WERI-Rb-1 (cell line): ENCODE measurements at regions not wholly inside any gene's neighbourhood (a gene's known extent, or its start where the extent isn't known, plus 50 kb on each side); places are given as distances from the start of the nearest gene placed in this dataset.
A peak's percentile ranks its signal among the peaks of the same experiment; 100 is the strongest.

Experiments
- DNase-seq: peaks from one replicate; pipeline ENCODE4 v3.0.0-alpha.2; 2020
- H3K27ac ChIP-seq: fragments of 250-450 bp; sonication (Bioruptor Pico); 2 replicates; pipeline ENCODE4 v1.5.1; 2020; ENCODE audit warnings: mild to moderate bottlenecking, moderate library complexity
- H3K27me3 ChIP-seq: fragments of 250-450 bp; sonication (Bioruptor Pico); 2 replicates; pipeline ENCODE4 v1.5.1; 2021; ENCODE audit warnings: mild to moderate bottlenecking, low read depth, moderate library complexity; ENCODE audit not compliant: insufficient read depth, severe bottlenecking
- H3K36me3 ChIP-seq: fragments of 250-450 bp; sonication (Bioruptor Pico); 2 replicates; pipeline ENCODE4 v1.5.1; 2020; ENCODE audit warnings: mild to moderate bottlenecking, moderate library complexity
- H3K4me3 ChIP-seq: 2 replicates; pipeline ENCODE4 v1.5.1; 2011; ENCODE audit warnings: low read depth, mild to moderate bottlenecking, control low read depth, low read length
- H3K9me3 ChIP-seq: fragments of 250-450 bp; sonication (Bioruptor Pico); 2 replicates; pipeline ENCODE4 v1.5.1; 2021; ENCODE audit warnings: mild to moderate bottlenecking, moderate library complexity; ENCODE audit not compliant: severe bottlenecking
- CTCF ChIP-seq: IDR thresholded peaks from 2 replicates; pipeline ENCODE4 v1.5.1; 2011; ENCODE audit warnings: low read depth, mild to moderate bottlenecking, control low read depth, inconsistent platforms, low read length

- Histone ChIP-seq H3K4me3 (no peak overlapping the region), H3K9me3 (no peaks in the 10 kb centered on the region), H3K36me3 (no peaks in the 10 kb centered on the region), H3K27me3 (no peaks in the 10 kb centered on the region), H3K27ac (no peak overlapping the region)
- no peak for TF ChIP-seq CTCF
- no peak for DNase-seq
Measured at GRCh38 chr6:51339108-51339507, 520.4 kb downstream of the TFAP2B start.

GRCh38 chr6:51339728-51340127, 521.1 kb downstream of the TFAP2B start:
- DNase-seq: peak; percentile 68
- Histone ChIP-seq H3K36me3 (no peaks in the 10 kb centered on the region), H3K27ac (no peak overlapping the region), H3K27me3 (no peaks in the 10 kb centered on the region), H3K4me3 (no peak overlapping the region), H3K9me3 (no peaks in the 10 kb centered on the region)
- TF ChIP-seq CTCF: no peak

- Histone ChIP-seq H3K9me3 (peaks cover 2% of the 10 kb centered on the region), H3K27ac (no peak overlapping the region), H3K36me3 (no peaks in the 10 kb centered on the region), H3K27me3 (no peaks in the 10 kb centered on the region), H3K4me3 (no peak overlapping the region)
- TF ChIP-seq CTCF: no peak
- no peak for DNase-seq
Measured at GRCh38 chr6:51342393-51342792, 523.7 kb downstream of the TFAP2B start.

- Histone ChIP-seq H3K4me3 (no peak overlapping the region), H3K36me3 (no peaks in the 10 kb centered on the region), H3K27ac (no peak overlapping the region), H3K9me3 (peaks cover 2% of the 10 kb centered on the region), H3K27me3 (no peaks in the 10 kb centered on the region)
- DNase-seq: no peak
- no peak for TF ChIP-seq CTCF
Measured at GRCh38 chr6:51349857-51350256, 531.2 kb downstream of the TFAP2B start.

GRCh38 chr6:51350308-51350904, 531.7 kb downstream of the TFAP2B start:
- H3K36me3 ChIP-seq: no peaks in the 10 kb centered on the region
- no peaks in the 10 kb centered on the region for H3K27me3 ChIP-seq
- H3K27ac ChIP-seq: no peak overlapping the region
- DNase-seq: no peak
- H3K4me3 ChIP-seq: no peak overlapping the region
- TF ChIP-seq CTCF: peak; percentile 20; the same call in 1 of the 2 replicates
- peaks cover 2% of the 10 kb centered on the region for H3K9me3 ChIP-seq

GRCh38 chr6:51352506-51353029, 533.9 kb downstream of the TFAP2B start:
- Histone ChIP-seq H3K27ac (no peak overlapping the region), H3K4me3 (no peak overlapping the region), H3K9me3 (no peaks in the 10 kb centered on the region), H3K27me3 (no peaks in the 10 kb centered on the region), H3K36me3 (no peaks in the 10 kb centered on the region)
- DNase-seq: no peak
- TF ChIP-seq CTCF: no peak
